GM23248 (cell line): ENCODE measurements at regions not wholly inside any gene's neighbourhood (a gene's known extent, or its start where the extent isn't known, plus 50 kb on each side); places are given as distances from the start of the nearest gene placed in this dataset.

Experiments
- EZH2 ChIP-seq: fragments of 200-600 bp; sonication (generic); IDR thresholded peaks from 2 replicates; pipeline ENCODE4 v1.6.1; 2018; ENCODE audit warnings: antibody characterized with exemption, mild to moderate bottlenecking; ENCODE audit not compliant: insufficient read depth, poor library complexity, severe bottlenecking
- EZH2phosphoT487 ChIP-seq: fragments of 200-600 bp; sonication (generic); IDR thresholded peaks from 2 replicates; pipeline ENCODE4 v1.6.1; 2018; ENCODE audit warnings: antibody characterized with exemption, moderate library complexity, mild to moderate bottlenecking, low read depth; ENCODE audit not compliant: insufficient read depth

- TF ChIP-seq EZH2phosphoT487, result no peak
- no peak for TF ChIP-seq EZH2
Observed at GRCh38 chr17:22511431-22511830, 819.1 kb downstream of the KCNJ18 start.
